ENCODE measurements at regions not wholly inside any gene's neighbourhood (a gene's known extent, or its start where the extent isn't known, plus 50 kb on each side); places are given as distances from the start of the nearest gene placed in this dataset.
A peak's percentile ranks its signal among the peaks of the same experiment; 100 is the strongest.

GRCh38 chr6:113344969-113345368, 512.2 kb upstream of the MARCKS start:
- intact Hi-C loops (cut with micrococcal nuclease) = no loop called here
- Histone ChIP-seq H3K9me3 (replicated peaks) (no peaks in the 10 kb centered on the region), H3K27ac (replicated peaks) (no peak overlapping the region), H3K4me1 (peaks cover under 1% of the 10 kb centered on the region), H3K36me3 (no peaks in the 10 kb centered on the region), H3K4me3 (no peak overlapping the region), H3K27me3 (ENCODE audit: low read depth) (no peaks in the 10 kb centered on the region)
- no peak for DNase-seq
- TF ChIP-seq, protein P1, sequence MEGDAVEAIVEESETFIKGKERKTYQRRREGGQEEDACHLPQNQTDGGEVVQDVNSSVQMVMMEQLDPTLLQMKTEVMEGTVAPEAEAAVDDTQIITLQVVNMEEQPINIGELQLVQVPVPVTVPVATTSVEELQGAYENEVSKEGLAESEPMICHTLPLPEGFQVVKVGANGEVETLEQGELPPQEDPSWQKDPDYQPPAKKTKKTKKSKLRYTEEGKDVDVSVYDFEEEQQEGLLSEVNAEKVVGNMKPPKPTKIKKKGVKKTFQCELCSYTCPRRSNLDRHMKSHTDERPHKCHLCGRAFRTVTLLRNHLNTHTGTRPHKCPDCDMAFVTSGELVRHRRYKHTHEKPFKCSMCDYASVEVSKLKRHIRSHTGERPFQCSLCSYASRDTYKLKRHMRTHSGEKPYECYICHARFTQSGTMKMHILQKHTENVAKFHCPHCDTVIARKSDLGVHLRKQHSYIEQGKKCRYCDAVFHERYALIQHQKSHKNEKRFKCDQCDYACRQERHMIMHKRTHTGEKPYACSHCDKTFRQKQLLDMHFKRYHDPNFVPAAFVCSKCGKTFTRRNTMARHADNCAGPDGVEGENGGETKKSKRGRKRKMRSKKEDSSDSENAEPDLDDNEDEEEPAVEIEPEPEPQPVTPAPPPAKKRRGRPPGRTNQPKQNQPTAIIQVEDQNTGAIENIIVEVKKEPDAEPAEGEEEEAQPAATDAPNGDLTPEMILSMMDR (IDR thresholded peaks at IDR 0.05; ENCODE audit: borderline replicate concordance) = no peak

DNA sequence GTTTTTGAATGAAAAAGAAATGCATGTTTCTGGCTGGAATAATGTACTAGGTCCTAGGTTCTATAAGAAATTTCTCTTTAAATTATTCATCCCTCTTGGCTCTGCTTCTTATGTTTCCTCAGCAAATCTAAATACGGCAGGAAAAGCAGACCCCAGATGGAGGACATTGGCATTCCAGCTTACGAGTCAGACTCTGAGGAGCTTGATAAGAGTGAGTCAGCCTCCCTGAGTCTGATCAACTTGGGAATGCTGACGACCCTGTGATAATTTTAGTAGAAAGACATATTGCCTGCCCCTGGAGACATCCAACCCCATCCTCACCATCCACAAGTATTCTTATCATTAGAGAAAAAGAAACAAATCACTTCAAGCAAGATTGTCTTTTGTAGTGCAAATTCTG, 509.7 kb upstream of the MARCKS start:
- H3K27me3 ChIP-seq (ENCODE audit: low read depth) = no peaks in the 10 kb centered on the region
- peaks cover 25% of the 10 kb centered on the region for H3K4me1 ChIP-seq
- no peaks in the 10 kb centered on the region for H3K9me3 ChIP-seq (replicated peaks)
- no peak overlapping the region for H3K27ac ChIP-seq (replicated peaks)
- intact Hi-C loops (cut with micrococcal nuclease) = no loop called here
- TF ChIP-seq, protein P1 (IDR thresholded peaks at IDR 0.05; ENCODE audit: borderline replicate concordance) = no peak
- H3K4me3 ChIP-seq = no peak overlapping the region
- H3K36me3 ChIP-seq = no peaks in the 10 kb centered on the region
- DNase-seq = no peak

- H3K27ac ChIP-seq (replicated peaks) = peak overlapping the region; percentile 64
- H3K4me1 ChIP-seq = peaks cover 25% of the 10 kb centered on the region
- H3K4me3 ChIP-seq = no peak overlapping the region
- TF ChIP-seq, protein P1 (IDR thresholded peaks at IDR 0.05; ENCODE audit: borderline replicate concordance) = no peak
- no peaks in the 10 kb centered on the region for H3K36me3 ChIP-seq
- H3K9me3 ChIP-seq (replicated peaks) = no peaks in the 10 kb centered on the region
- no peak for DNase-seq
- H3K27me3 ChIP-seq (ENCODE audit: low read depth) = no peaks in the 10 kb centered on the region
- intact Hi-C loops (cut with micrococcal nuclease) = no loop called here
Observed at GRCh38 chr6:113350461-113350860, 506.7 kb upstream of the MARCKS start.

DNA sequence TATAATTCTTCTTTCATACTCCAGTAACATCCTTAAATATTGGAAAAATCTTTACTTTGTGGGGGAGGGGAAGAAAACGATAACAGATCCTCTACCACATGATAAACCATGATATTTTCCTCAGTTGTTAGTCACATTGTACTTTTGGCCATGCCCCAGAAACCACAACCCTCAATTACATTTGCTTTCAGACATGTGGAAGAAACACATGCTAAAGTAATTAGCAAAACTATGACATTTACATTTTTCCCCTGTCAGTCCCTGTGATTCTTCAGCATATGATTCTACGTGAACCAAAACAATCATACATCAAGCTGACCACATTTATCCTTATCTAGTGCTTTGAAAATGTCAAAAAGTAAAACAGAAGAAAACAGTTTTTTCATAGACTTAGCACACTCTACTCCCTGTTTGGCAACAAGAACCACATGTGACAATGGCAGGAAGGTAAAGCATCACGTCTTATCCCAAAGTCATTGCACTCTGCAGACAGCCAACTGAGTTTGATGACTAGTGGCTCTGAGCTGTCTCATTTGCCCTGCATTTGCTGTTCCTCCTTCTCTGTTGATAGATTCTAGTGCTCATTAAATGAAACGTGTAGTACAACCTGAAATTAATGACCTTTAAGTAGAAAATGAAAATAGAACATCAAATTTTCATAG, 505.8 kb upstream of the MARCKS start:
- DNase-seq = no peak
- Histone ChIP-seq H3K9me3 (replicated peaks) (no peaks in the 10 kb centered on the region), H3K27ac (replicated peaks) (peak overlapping the region; percentile 64), H3K27me3 (ENCODE audit: low read depth) (no peaks in the 10 kb centered on the region), H3K36me3 (no peaks in the 10 kb centered on the region), H3K4me1 (peaks cover 25% of the 10 kb centered on the region), H3K4me3 (no peak overlapping the region)
- TF ChIP-seq, protein P1 (IDR thresholded peaks at IDR 0.05; ENCODE audit: borderline replicate concordance) = no peak
- intact Hi-C loops (cut with micrococcal nuclease) = no loop called here

GRCh38 chr6:113352029-113352801, 504.9 kb upstream of the MARCKS start:
- intact Hi-C loops (cut with micrococcal nuclease) = no loop called here
- no peak for DNase-seq
- Histone ChIP-seq H3K4me3 (no peak overlapping the region), H3K36me3 (no peaks in the 10 kb centered on the region), H3K9me3 (replicated peaks) (no peaks in the 10 kb centered on the region), H3K27ac (replicated peaks) (peak overlapping the region; percentile 64), H3K4me1 (peaks cover 25% of the 10 kb centered on the region), H3K27me3 (ENCODE audit: low read depth) (no peaks in the 10 kb centered on the region)
- TF ChIP-seq, protein P1 (IDR thresholded peaks at IDR 0.05; ENCODE audit: borderline replicate concordance) = no peak

Data from left ventricle myocardium inferior (tissue), 1 donor.